ENCODE measurements at regions not wholly inside any gene's neighbourhood (a gene's known extent, or its start where the extent isn't known, plus 50 kb on each side); places are given as distances from the start of the nearest gene placed in this dataset.

- 66 to 76% (median 73%) methylated on average over 2 of the region's 2 CpGs for WGBS, 5 donors
- intact Hi-C loops (cut with DNase I; ENCODE audit: low total_unique reads): no loop called here
- H3K36me3 ChIP-seq: no peaks in the 10 kb centered on the region
Observed at GRCh38 chr4:12692815-12693214, 791.3 kb downstream of the RAB28 start.

GRCh38 chr4:12691168-12691567 lies 793.0 kb downstream of the RAB28 start:
- Histone ChIP-seq H3K27me3 (replicated peaks in 1 of 7) (no peaks in the 10 kb centered on the region), H3K4me1 (no peaks in the 10 kb centered on the region), H3K9me3 (no peaks in the 10 kb centered on the region), H3K4me3 (no peak overlapping the region), H3K27ac (no peak overlapping the region), H3K36me3 (no peaks in the 10 kb centered on the region)
- TF ChIP-seq CTCF (IDR thresholded peaks at IDR 0.05 in 8 of 11, conservative IDR thresholded peaks at IDR 0.05 in 3 of 11) (no peak), POLR2AphosphoS5 (IDR thresholded peaks at IDR 0.05) (no peak), POLR2A (IDR thresholded peaks at IDR 0.05) (no peak)
- no peak for DNase-seq
- intact Hi-C loops (cut with DNase I; ENCODE audit: low total_unique reads): no loop called here

More at GRCh38 chr4:12692815-12693214, 791.3 kb downstream of the RAB28 start:
- Histone ChIP-seq H3K27ac (no peak overlapping the region), H3K4me3 (no peak overlapping the region), H3K27me3 (replicated peaks in 1 of 7) (no peaks in the 10 kb centered on the region), H3K9me3 (no peaks in the 10 kb centered on the region), H3K4me1 (no peaks in the 10 kb centered on the region)
- no peak for TF ChIP-seq POLR2A (IDR thresholded peaks at IDR 0.05)
- no peak for TF ChIP-seq CTCF (IDR thresholded peaks at IDR 0.05 in 8 of 11, conservative IDR thresholded peaks at IDR 0.05 in 3 of 11)
- TF ChIP-seq POLR2AphosphoS5 (IDR thresholded peaks at IDR 0.05): no peak
- no peak for DNase-seq

GRCh38 chr4:12689457-12689856 lies 794.7 kb downstream of the RAB28 start:
- Histone ChIP-seq H3K9me3 (no peaks in the 10 kb centered on the region), H3K4me1 (no peaks in the 10 kb centered on the region), H3K27me3 (replicated peaks in 1 of 7) (no peaks in the 10 kb centered on the region), H3K27ac (no peak overlapping the region), H3K36me3 (no peaks in the 10 kb centered on the region), H3K4me3 (no peak overlapping the region)
- DNase-seq: no peak
- intact Hi-C loops (cut with DNase I; ENCODE audit: low total_unique reads): no loop called here
- 82 to 97% (median 95%) methylated on average over 2 of the region's 2 CpGs for WGBS, 5 donors
- TF ChIP-seq POLR2A (IDR thresholded peaks at IDR 0.05) (no peak), POLR2AphosphoS5 (IDR thresholded peaks at IDR 0.05) (no peak), CTCF (IDR thresholded peaks at IDR 0.05 in 8 of 11, conservative IDR thresholded peaks at IDR 0.05 in 3 of 11) (no peak)

- no peak overlapping the region for H3K27ac ChIP-seq
- TF ChIP-seq POLR2A (IDR thresholded peaks at IDR 0.05) (no peak), CTCF (IDR thresholded peaks at IDR 0.05 in 8 of 11, conservative IDR thresholded peaks at IDR 0.05 in 3 of 11) (no peak), POLR2AphosphoS5 (IDR thresholded peaks at IDR 0.05) (no peak)
- 39 to 51% (median 47%) methylated on average over 2 of the region's 2 CpGs for WGBS, 5 donors
- H3K4me1 ChIP-seq: no peaks in the 10 kb centered on the region
- H3K27me3 ChIP-seq (replicated peaks in 1 of 7): no peaks in the 10 kb centered on the region
- DNase-seq: no peak
- H3K9me3 ChIP-seq: peaks cover 0 to 18% (median 16%) of the 10 kb centered on the region in 8 donors
- intact Hi-C loops (cut with DNase I; ENCODE audit: low total_unique reads): no loop called here
- no peaks in the 10 kb centered on the region for H3K36me3 ChIP-seq
- H3K4me3 ChIP-seq: no peak overlapping the region
Observed at GRCh38 chr4:12679217-12679616, 804.9 kb downstream of the RAB28 start.
